GM18507 (cell line): ENCODE measurements at regions not wholly inside any gene's neighbourhood (a gene's known extent, or its start where the extent isn't known, plus 50 kb on each side); places are given as distances from the start of the nearest gene placed in this dataset.

ENCODE experiments used
- DNase-seq: peaks from one replicate; pipeline ENCODE4 v3.0.0; 2011; ENCODE audit warnings: low read depth; ENCODE audit not compliant: insufficient read length; ENCODE audit errors: extremely low spot score
- FAIRE-seq: peaks from 2 replicates; lab custom pipeline; 2011; peaks lifted over from hg19 to GRCh38; lab: Jason Lieb, UNC

DNA sequence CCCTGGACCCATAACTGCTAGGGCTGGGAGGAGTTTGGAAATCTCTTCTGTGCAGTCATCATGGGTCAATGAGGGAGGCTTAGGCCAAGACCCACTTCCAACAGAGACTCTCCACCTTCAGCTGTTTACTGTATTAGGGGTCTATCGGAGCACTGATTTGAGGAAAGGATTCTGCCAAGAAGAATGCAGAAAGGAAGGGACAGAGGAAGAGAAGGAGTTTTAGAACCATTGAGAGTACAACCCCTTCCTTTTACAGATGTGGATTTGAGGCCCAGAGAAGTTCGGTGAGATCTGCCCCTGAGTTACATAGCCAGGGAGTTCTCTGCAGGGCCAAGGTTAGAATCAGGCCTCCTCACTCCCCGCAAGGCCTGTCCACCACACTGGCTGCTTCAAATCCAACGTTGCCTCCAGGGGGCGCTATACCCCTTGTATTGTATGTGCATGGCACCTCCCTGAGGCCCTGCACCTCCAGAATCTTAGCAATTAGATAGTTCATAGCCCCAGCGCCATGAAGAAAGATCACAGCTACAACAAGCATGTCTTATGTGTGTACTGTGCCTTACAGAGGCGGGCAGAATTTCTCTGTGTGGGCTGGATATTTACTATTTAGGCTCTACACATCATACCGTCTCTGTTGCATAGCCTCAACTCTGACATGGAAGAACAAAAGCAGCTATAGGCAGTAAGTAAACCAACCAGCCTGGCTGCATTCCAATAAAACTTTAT lies 246.8 kb downstream of the SKIDA1 start:
- FAIRE-seq (peak; percentile 31), DNase-seq (peak; percentile 46)

DNA sequence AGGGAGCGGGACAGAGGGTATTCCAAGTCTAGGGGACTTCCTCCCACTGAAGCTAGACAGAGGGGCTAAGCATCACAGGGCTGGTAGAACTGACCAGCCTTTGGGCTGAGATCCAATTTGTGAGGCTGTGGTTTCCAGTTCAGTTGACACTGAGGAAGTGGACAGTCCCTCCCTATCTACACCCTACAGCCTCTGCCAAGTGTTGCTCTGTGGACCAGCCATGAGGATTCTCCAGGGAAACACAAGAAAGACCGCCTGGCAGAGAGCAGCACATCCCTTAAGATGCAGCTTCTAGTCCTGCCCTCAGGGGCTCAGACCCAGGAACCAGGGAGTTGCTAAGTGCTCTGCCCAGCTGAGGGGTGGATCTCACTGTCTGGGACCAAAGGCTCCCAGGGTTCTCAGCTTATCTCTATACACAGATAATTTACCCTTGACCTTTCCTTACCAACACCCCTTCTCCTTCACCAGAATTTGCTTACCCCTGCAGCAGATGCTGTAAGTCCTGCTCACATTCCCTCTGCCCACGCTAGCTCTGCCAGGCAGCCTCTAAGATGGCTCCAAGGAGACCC lies 252.0 kb downstream of the SKIDA1 start:
- no peak for DNase-seq
- FAIRE-seq, result no peak

DNA sequence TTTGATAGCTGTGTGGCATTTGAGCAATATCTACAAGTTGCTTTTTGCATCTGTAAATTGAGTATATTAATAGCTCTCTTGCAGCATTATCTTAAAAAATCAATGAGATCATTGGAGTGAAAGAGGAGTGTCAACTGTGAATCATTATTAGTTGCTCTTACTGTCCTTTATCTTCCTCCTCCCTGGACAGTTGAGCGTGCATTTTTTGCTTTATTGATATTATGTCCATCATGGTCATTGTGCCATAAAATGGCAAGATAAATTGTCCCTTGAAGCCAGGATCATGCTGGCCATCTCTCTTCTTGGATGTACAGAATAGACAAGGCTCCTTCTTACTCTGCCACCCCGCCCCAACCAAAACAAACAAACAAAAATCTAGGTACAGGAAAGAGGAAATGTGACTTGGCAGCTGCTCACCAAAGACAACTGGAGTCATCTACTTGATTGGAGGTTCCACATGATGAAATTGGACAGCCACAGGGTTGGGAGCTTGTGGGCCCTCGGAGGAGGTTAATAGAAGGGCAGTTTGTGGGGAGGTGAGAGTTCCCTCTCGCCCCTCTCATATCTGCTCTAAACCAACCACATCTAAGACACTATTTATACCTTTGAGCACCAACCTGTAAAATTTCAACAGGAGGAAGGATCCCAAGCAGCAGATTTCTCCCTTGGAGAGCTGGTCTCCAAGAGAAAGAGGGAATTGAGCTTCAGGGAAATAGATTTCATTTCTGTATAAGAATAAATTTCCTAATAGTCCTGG lies 252.7 kb downstream of the SKIDA1 start:
- DNase-seq, result no peak
- FAIRE-seq, result no peak

DNA sequence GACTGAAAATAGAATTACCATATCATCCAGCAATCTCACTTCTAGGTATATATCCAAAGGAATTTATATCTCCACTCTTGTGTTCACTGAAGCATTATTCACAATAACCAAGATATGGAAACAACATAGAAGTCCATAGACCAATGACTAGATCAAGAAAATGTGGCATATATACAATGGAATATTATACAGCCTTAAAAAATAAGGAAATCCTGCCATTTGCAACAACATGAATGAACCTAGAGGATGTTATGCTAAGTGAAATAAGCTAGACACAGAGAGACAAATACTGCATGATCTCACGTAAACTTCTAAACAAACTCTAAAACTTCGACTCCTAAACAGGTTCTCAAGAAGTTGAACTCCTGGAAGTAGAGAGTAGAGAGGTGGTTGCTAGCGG lies 254.5 kb downstream of the SKIDA1 start:
- DNase-seq, result no peak

DNA sequence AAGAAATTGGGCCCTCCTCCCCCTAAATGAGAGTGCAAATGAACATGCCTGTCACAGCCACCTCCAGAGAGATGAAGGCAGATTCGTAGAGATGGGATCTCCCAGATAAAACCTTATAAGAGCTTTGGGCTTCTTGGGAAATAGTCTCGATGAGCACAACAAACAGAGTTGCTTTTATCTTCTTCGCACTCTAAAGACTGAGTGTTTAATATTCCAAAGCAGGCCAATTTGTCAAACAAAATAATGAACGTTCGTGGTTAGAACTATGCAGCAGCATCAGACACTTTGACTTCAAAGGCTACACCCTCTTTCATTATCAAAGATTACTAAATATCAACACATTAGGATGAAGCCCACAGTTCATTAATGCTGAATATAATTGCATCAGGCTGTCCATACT lies 256.2 kb downstream of the SKIDA1 start:
- FAIRE-seq, result no peak
- DNase-seq, result no peak

More for the DNA sequence above, 254.5 kb downstream of the SKIDA1 start:
- FAIRE-seq, result no peak

DNA sequence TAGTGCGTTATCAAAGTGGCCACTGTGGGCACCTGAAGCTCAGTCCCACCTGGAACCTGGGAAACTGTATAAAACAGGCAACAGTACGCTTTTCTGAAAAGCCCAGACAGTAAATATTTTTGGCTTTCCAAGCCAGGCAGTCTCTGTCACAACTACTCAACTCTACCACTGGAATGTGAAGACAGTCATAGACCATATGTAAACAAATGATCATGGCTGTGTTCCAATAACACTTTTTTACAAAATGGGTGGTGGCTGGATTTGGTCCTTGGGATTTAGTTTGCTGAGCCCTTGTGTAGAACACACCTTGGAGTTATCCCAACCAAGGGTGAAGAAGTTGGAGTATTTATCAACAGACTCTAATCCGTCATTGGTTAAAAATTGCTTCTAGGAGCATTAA lies 259.9 kb downstream of the SKIDA1 start:
- DNase-seq, result no peak
- FAIRE-seq, result no peak

DNA sequence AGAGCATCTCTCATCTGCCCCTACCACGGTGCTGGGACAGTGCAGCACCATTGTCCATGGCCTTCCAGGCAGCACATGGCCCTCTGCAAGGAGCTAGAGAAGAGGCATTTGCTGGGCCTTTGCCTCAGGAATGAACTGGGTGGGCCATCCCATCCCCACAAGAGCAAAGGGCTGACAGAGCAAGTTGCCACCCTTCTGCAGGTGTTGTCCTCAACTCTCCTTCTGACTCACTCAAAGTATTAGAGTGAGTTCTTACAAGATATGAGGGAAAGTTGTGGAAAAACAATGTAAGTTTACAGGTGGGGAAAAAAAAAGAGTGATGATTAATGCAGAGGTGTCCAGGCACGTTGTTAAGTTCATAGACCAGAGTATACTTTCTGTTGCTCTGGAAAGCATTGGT lies 261.2 kb downstream of the SKIDA1 start:
- DNase-seq (no peak), FAIRE-seq (no peak)

DNA sequence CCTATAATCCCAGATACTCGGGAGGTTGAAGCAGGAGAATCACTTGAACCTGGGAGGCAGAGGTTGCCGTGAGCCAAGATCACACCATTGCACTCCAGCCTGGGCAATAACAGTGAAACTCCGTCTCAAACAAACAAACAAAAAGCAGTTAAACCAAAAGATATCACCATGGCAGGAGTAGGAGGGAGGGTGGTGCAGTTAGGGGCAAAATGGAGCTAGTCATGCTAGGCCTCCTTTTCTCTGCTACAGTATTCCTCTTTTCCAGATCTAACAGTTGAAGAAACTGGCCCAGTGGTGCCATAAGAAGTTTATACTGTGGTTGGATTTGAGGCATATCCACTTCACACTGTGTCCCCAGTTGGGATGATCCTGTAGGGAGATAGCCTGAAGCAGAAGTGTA lies 261.6 kb downstream of the SKIDA1 start:
- FAIRE-seq, result no peak
- no peak for DNase-seq

DNA sequence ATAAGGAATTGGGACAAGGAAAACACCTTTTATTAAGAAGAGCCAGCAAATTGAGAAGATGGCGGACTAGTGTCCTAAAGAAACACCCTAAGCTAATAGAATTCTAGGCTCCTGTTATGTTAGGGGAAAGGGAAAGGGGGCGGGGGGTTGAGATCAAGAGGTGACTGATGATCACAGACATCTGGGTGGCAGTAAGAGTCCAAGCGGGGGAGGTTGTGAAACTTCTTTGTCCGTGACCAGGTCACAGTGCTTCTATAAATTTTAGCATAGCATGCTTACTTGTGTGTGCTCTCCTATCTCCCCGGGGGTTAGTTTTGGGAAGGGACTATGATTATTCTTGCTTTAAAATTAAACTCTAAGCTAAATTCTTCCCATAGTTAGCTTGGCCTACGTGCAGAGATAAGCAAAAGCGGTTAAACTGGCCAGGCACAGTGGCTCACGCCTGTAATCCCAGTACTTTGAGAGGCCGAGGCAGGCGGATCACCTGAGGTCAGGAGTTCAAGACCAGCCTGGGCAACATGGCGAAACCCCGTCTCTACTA lies 262.1 kb downstream of the SKIDA1 start:
- DNase-seq, result no peak

DNA sequence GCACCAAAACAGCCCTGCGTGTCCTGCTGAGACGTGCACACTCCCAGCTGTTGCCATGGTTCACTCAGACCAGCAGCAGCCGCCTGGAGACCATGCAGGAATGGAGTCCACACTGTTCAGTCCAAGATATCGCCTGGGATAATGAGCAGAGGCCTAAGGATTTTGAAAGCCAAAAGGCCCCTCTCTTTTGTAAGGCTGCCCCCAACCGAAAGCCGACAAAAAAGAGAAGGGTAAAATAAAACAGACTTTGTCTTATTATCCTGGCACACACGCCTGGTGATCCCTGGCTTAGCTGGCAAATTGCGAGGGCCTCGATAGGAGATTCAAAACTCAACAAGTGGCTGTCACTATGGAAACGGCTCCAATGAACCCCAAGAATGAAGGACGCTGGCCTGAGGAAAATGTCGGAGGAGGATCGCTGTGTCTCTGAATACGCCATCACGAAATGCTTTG lies 263.6 kb downstream of the SKIDA1 start:
- DNase-seq (no peak), FAIRE-seq (no peak)

More for the DNA sequence above, 262.1 kb downstream of the SKIDA1 start:
- FAIRE-seq, result no peak

DNA sequence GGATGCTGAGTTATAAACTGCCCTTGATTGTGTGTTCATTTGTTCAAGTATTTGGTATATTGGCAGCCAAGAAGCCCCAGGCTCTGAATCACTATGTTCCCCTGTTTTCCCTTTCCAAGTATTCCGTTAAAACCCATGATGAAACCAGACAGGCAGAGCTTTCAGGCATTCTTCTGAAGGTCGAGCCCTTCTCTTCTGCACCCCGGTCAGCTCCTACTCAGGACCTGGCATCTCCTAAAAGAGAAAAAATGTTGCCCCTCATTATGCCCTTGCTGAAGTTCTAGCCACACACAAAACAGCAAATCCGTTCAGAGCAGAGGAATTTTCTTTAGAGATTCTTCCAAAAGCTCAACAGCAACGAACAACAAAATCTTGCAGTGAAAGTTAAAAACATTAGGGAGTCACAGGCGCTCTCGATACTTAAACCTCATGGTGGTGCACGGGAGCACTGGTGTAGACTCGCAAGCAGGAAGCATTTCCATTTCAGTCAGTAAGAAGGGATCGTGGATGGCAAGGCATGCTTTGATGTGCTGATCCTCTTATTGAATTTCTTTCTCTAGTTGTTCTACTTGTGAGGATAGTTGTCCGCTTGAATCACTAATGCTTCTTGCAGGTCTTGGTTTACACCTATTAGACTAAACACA lies 264.9 kb downstream of the SKIDA1 start:
- DNase-seq (no peak), FAIRE-seq (no peak)

DNA sequence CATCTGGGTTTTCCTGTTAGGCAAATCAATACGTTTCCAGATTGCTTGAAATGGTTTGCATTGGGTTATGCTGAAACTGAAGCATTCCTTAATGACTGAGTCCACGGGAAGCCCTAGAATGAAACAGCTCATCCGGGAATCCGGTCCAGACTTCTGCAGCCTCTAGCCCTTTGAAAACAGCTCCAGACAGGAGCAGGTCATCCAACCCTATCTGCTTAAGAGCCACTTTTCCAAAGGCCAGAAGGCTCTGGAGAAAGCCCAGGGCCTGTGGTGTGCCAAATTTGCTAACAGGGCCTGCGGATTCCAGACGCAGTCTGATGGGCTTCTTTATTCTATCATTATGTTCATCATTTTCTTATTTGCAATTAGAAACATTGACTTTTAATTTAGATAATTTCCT lies 265.4 kb downstream of the SKIDA1 start:
- FAIRE-seq, result no peak
- DNase-seq, result no peak

DNA sequence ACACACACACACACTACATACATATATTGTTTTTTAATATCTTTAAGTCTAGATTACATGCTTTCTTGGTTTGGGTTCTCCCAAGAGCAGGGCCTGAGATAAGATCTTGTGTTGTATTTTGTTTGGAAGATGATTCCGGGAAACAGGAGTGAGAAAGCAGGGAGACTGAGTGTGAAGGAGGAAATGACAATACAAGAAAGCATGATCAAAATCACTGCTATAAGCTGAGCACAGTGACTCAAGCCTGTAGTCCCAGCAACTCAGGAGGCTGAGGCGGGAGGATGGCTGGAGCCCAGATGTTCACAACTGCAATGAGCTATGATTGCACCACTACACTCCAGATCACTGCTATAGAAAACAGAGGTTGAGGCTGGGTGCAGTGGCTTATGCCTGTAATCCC lies 267.6 kb downstream of the SKIDA1 start:
- DNase-seq (no peak), FAIRE-seq (no peak)

DNA sequence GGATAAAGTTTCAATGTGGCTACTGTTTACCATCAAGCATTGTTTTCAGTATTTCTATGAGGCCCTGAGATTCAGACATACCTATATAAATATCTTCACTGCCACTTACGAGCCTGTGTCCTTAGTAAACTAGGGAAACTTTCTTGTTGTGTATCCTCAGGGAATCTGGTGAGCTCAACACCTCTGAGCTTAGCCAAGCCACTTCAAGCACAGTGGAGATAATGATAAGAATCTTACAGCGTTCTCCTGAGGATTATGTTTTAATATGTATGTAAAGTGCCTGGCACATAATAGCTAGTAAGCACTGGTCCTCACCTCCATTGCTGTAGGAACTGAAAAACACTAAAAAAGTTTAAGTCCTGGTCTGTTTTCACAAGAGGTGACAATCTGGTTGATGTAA lies 268.3 kb downstream of the SKIDA1 start:
- DNase-seq, result no peak
- FAIRE-seq, result no peak

DNA sequence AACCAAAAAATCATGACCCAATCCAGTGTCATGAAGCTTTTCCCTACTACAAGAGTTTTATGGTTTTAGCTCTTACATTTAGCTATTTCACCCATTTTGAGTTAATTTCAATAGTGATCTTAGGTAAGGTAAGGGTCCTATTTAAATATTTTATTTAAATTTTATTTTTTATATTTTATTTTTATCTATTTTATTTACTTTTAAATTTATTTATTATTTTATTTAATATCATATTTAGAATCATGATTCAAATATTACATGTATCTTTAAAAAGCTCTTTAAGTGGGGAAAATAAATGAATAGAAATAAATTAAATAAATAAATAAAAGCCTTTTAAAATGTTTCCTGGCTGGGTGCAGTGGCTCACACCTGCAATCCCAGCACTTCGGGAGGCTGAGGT lies 276.0 kb downstream of the SKIDA1 start:
- FAIRE-seq (no peak), DNase-seq (no peak)

DNA sequence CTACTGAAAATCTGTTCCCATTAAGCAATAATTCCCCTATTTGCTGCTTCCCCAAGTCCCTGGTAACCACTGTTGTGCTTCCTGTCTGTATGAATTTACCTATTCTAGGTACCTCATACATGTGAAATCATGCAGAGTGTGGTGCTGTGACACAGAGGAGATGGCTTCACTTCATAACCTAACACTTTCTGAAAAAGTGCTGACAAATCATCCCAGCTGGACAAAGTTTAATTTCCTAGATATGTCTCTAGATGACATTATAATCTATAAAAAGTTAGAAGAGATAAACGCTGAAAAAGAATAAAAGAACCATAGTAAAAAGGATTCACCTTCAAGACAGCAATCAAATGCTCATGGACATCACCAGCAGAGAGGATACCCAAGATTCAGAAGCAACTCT lies 277.9 kb downstream of the SKIDA1 start:
- no peak for DNase-seq
- FAIRE-seq, result no peak

DNA sequence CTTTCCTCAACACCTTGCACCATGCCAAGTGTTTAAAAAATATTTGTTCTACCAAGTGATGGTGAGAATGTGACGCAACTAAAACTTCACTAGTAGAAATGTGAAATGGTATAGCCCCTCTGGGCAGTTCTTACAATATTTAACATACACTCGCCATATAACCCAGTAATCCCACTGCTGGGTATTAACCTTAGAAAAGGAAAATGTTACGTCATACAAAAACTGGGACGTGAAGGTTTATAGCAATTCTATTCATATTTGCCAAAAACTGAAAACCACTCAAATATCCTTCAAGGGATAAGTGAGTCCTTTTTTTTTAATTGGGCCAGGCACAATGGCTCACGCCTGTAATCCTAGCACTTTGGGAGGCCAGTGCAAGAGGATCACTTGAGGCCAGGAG lies 279.3 kb downstream of the SKIDA1 start:
- DNase-seq, result no peak
- no peak for FAIRE-seq

DNA sequence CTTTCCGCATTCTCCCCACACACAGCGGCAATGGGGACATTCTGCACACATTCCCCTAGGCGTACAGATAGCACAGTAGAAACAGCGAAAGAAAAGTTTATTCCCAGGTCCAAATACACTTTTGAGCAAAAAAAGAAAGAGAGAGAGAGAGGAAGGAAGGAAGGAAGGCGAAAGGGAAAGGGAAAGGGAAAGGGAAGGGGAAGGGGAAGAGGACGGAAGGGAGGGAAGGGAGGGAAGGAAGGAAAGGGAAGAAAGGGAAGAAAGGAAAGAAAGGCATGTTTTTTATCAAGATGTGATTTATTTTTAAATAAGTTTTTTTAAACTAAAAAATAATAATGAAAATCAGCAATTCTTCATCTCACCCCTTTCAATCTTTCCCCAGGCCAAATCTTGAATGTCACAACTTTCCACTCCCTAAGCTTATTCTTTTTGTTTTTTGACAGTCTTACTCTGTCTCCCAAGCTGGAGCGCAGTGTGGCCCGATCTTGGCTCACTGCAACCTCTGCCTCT lies 281.7 kb downstream of the SKIDA1 start:
- DNase-seq (no peak), FAIRE-seq (no peak)

DNA sequence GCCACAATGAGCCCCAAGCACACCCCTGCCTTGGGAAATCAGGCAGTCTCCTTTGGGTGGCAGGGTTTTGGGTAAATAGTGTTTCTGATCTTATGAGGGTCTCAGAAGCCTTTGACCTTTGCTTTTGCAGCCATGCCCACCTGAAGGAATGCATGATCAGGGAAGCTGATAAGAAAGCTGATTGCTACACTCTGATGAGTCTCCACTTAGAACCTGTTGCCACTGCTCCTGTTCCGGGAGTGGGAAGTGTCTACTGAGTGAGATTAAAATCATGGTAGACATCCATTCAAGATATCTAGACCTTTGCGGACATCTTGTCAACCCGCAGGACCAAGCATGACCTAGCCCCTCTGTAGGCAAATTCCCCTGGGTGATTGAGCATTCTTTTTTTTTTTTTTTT lies 282.6 kb downstream of the SKIDA1 start:
- DNase-seq (no peak), FAIRE-seq (no peak)

DNA sequence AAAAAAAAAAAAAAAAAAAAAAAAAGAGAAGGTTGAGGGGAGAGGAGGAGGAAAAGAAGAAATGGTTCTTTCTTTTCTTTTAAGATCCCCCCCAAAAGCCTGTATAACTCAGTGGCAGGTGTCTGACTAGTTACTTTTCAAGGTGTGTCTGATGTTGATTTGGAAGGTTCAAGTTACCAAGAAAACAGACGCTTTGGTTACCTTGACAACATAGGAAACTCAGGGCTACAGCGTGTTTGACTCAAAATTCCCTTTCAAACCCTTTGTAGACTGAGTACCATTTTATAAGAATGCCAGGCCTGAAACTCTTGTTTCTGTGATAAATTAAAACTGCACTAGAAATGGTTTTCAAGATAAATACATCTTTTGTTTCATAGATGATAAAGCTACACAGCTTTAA lies 286.8 kb downstream of the SKIDA1 start:
- FAIRE-seq, result no peak
- DNase-seq, result no peak
